Lung (tissue), 11 donors: ENCODE measurements at regions not wholly inside any gene's neighbourhood (a gene's known extent, or its start where the extent isn't known, plus 50 kb on each side); places are given as distances from the start of the nearest gene placed in this dataset.

ENCODE experiments used
- ATAC-seq: fragments of 200-7000 bp; cut with Tn5 transposase; one replicate; pipeline ENCODE4 v1.9.1; 2020; ENCODE audit warnings: moderate number of reproducible peaks; ENCODE audit not compliant: insufficient read depth, low FRiP score
- DNase-seq, 3 donors: peaks; one replicate each; pipeline ENCODE4 v3.0.0-alpha.2; 2013 to 2017
- H3K27ac ChIP-seq, 2 donors: one replicate each; pipeline ENCODE4 v1.5.1; 2013; ENCODE audit warnings: mild to moderate bottlenecking in 2 of 2, moderate library complexity in 2 of 2, control low read depth in 1 of 2, inconsistent platforms in 1 of 2, low read depth in 1 of 2, low read length in 1 of 2
- H3K27me3 ChIP-seq, 3 donors: one replicate each; pipeline ENCODE4 v1.5.1; 2013; ENCODE audit warnings: low read length in 2 of 3; ENCODE audit not compliant: control insufficient read depth in 3 of 3, insufficient read depth in 3 of 3
- H3K36me3 ChIP-seq, 4 donors: one replicate each; pipeline ENCODE4 v1.5.1; 2013; ENCODE audit warnings: low read length in 4 of 4, mild to moderate bottlenecking in 1 of 4, moderate library complexity in 1 of 4; ENCODE audit not compliant: control insufficient read depth in 4 of 4, insufficient read depth in 4 of 4
- H3K4me1 ChIP-seq, 5 donors: one replicate each; pipeline ENCODE4 v1.5.1; 2013; ENCODE audit warnings: low read length in 5 of 5, mild to moderate bottlenecking in 2 of 5, moderate library complexity in 1 of 5; ENCODE audit not compliant: control insufficient read depth in 5 of 5, insufficient read depth in 5 of 5
- H3K4me3 ChIP-seq: one replicate; pipeline ENCODE4 v1.5.1; 2013; ENCODE audit warnings: mild to moderate bottlenecking, control low read depth, moderate library complexity
- H3K9ac ChIP-seq, 2 donors: one replicate each; pipeline ENCODE4 v1.5.1; 2013; ENCODE audit warnings: low read length in 2 of 2, control low read depth in 1 of 2; ENCODE audit not compliant: insufficient read depth in 1 of 2
- H3K9me3 ChIP-seq, 4 donors: one replicate each; pipeline ENCODE4 v1.5.1; 2013; ENCODE audit warnings: low read length in 3 of 4, mild to moderate bottlenecking in 1 of 4, moderate library complexity in 1 of 4; ENCODE audit not compliant: control insufficient read depth in 4 of 4, insufficient read depth in 3 of 4
- WGBS, 2 donors: extraction: QIAGEN DNeasy Blood & Tissue Kit; methylation state at CpG; one replicate each; pipeline ENCODE4 v1.1.7; 2013; 5-methylcytosine and 5-hydroxymethylcytosine counted together
- TF ChIP-seq, protein P1 (sequence below): IDR thresholded peaks from 2 replicates; pipeline ENCODE4 v1.5.1; 2012; ENCODE audit warnings: mild to moderate bottlenecking; ENCODE audit errors: control extremely low read depth, extremely low read depth
- donor health status: control.
- donor health status: control.
- donor health status: Bipolar disorder and iron deficiency.
- donor health status: healthy.
- donor health status: DM: yes; HTN: yes; CAD: no.

- Histone ChIP-seq H3K36me3 (no peaks in the 10 kb centered on the region), H3K4me3 (no peak overlapping the region), H3K9me3 (no peaks in the 10 kb centered on the region), H3K27me3 (peaks cover 0 to 33% (median 22%) of the 10 kb centered on the region in 3 donors), H3K4me1 (peaks cover 0 to 1% (median 0%) of the 10 kb centered on the region in 5 donors), H3K27ac (no peak overlapping the region), H3K9ac (no peak overlapping the region)
- TF ChIP-seq, protein P1, sequence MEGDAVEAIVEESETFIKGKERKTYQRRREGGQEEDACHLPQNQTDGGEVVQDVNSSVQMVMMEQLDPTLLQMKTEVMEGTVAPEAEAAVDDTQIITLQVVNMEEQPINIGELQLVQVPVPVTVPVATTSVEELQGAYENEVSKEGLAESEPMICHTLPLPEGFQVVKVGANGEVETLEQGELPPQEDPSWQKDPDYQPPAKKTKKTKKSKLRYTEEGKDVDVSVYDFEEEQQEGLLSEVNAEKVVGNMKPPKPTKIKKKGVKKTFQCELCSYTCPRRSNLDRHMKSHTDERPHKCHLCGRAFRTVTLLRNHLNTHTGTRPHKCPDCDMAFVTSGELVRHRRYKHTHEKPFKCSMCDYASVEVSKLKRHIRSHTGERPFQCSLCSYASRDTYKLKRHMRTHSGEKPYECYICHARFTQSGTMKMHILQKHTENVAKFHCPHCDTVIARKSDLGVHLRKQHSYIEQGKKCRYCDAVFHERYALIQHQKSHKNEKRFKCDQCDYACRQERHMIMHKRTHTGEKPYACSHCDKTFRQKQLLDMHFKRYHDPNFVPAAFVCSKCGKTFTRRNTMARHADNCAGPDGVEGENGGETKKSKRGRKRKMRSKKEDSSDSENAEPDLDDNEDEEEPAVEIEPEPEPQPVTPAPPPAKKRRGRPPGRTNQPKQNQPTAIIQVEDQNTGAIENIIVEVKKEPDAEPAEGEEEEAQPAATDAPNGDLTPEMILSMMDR: no peak
- 25 to 33% methylated on average over 8 of the region's 8 CpGs for WGBS, 2 donors
- ATAC-seq (no peak), DNase-seq (no peak)
Observed at GRCh38 chr9:33637881-33638280, 113.8 kb downstream of the ANKRD18B start.

GRCh38 chr9:33638391-33638915 lies 114.4 kb downstream of the ANKRD18B start:
- Histone ChIP-seq H3K36me3 (no peaks in the 10 kb centered on the region), H3K4me3 (no peak overlapping the region), H3K27ac (no peak overlapping the region), H3K9ac (no peak overlapping the region), H3K4me1 (peaks cover 0 to 1% (median 0%) of the 10 kb centered on the region in 5 donors), H3K27me3 (peaks cover 0 to 29% (median 19%) of the 10 kb centered on the region in 3 donors), H3K9me3 (no peaks in the 10 kb centered on the region)
- 16 to 37% methylated on average over 6 of the region's 6 CpGs for WGBS, 2 donors
- TF ChIP-seq, protein P1: no peak
- ATAC-seq (no peak), DNase-seq (no peak)

DNA sequence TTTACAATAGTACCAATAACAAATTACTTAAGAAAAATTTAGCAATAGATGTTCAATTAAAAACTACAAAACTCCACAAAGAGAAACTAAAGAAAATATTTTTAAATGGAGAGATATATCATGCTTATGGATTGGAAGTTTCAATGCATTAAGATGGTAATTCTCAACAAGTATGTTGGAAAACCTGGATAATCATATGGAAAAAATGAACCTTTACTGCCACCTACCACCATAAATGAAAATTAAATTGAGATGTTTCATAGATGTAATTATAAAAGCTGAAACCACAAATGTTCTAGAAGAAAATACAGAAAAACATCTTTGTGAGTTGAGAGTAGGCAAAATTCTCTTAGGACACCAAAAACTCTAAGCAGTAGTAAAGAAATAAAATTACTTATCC lies 121.7 kb downstream of the ANKRD18B start:
- Histone ChIP-seq H3K4me3 (no peak overlapping the region), H3K9ac (no peak overlapping the region), H3K27ac (no peak overlapping the region), H3K27me3 (peaks cover 0 to 7% (median 2%) of the 10 kb centered on the region in 3 donors), H3K36me3 (no peaks in the 10 kb centered on the region), H3K9me3 (peaks cover 0 to 3% (median 0%) of the 10 kb centered on the region in 4 donors), H3K4me1 (no peaks in the 10 kb centered on the region)
- TF ChIP-seq, protein P1: no peak
- DNase-seq (no peak), ATAC-seq (no peak)

GRCh38 chr9:33649463-33649862 lies 125.4 kb downstream of the ANKRD18B start:
- ATAC-seq: no peak
- Histone ChIP-seq H3K36me3 (no peaks in the 10 kb centered on the region), H3K4me1 (no peaks in the 10 kb centered on the region), H3K9ac (no peak overlapping the region), H3K27ac (no peak overlapping the region), H3K27me3 (peaks cover 0 to 7% (median 7%) of the 10 kb centered on the region in 3 donors), H3K4me3 (no peak overlapping the region), H3K9me3 (peaks cover 0 to 3% (median 1%) of the 10 kb centered on the region in 4 donors)
- no peak for DNase-seq
- TF ChIP-seq, protein P1: no peak
